Cardiac fibroblast (primary cell): ENCODE measurements at regions not wholly inside any gene's neighbourhood (a gene's known extent, or its start where the extent isn't known, plus 50 kb on each side); places are given as distances from the start of the nearest gene placed in this dataset.

Source experiments
- DNase-seq, 2 donors: peaks; one replicate each; pipeline versions ENCODE4 v3.0.0 to v3.0.0-alpha.2; 2010; ENCODE audit warnings: low read depth in 2 of 2
- H3K4me3 ChIP-seq, 2 donors: replicated peaks in 1 of 2; 1 replicate in 1 of 2; 2 replicates in 1 of 2; pipeline ENCODE4 v1.5.1; 2011; ENCODE audit warnings: low read depth in 2 of 2, low read length in 2 of 2, mild to moderate bottlenecking in 2 of 2, moderate library complexity in 1 of 2
- TF ChIP-seq, protein P1 (sequence below): IDR thresholded peaks from one replicate; pipeline ENCODE4 v1.5.1; 2011; ENCODE audit warnings: low read depth, mild to moderate bottlenecking, low read length, inconsistent platforms

DNA sequence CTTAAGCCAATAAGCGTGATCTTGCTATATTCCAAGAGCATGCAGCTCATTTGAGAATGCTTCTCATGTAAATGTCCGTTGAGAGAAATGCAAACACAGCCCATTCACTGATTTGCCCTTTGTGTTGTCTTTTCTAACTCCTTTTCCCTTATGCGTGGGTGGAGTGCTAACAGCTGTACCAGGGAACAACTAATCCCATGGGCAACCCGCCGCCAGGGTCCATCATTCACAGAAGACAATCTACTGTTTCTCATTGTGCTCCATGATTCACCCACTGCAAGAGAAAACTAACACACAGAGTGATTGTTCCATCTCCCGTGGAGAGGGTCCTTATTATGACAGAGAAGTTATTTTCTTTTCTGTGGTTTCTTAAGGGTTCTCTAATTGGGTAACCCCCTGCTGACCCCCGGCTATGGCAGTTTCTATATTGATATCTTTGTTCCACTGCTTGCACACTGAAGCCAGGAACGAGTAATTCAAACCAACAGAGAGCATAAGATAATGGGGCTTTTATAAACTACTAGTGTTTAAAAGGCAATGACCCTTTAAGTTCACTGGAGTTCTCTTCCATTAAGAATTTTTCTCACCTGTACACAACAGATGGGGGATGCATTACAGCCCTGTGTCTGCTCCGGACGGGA is 298.7 kb downstream of the BAMBI start:
- H3K4me3 ChIP-seq: no peak overlapping the region
- DNase-seq: peak; percentile 55 to 59
- TF ChIP-seq, protein P1, sequence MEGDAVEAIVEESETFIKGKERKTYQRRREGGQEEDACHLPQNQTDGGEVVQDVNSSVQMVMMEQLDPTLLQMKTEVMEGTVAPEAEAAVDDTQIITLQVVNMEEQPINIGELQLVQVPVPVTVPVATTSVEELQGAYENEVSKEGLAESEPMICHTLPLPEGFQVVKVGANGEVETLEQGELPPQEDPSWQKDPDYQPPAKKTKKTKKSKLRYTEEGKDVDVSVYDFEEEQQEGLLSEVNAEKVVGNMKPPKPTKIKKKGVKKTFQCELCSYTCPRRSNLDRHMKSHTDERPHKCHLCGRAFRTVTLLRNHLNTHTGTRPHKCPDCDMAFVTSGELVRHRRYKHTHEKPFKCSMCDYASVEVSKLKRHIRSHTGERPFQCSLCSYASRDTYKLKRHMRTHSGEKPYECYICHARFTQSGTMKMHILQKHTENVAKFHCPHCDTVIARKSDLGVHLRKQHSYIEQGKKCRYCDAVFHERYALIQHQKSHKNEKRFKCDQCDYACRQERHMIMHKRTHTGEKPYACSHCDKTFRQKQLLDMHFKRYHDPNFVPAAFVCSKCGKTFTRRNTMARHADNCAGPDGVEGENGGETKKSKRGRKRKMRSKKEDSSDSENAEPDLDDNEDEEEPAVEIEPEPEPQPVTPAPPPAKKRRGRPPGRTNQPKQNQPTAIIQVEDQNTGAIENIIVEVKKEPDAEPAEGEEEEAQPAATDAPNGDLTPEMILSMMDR: no peak

DNA sequence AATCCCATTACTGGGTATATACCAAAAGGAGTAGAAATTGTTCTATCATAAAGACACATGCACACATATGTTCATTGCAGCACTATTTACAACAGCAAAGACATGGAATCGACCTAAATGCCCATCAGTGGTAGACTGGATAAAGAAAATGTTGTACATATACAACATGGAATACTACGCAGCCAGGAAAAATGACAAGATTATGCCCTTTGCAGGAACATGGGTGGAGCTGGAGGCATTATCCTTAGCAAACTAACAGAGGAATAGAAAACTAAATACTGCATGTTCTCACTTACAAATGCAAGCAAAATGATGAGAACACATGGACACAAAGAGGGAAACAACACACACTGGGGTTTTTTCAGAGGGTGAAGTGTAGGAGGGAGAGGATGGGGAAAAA is 300.2 kb downstream of the BAMBI start:
- DNase-seq: no peak
- TF ChIP-seq, protein P1: no peak
- no peak overlapping the region for H3K4me3 ChIP-seq

DNA sequence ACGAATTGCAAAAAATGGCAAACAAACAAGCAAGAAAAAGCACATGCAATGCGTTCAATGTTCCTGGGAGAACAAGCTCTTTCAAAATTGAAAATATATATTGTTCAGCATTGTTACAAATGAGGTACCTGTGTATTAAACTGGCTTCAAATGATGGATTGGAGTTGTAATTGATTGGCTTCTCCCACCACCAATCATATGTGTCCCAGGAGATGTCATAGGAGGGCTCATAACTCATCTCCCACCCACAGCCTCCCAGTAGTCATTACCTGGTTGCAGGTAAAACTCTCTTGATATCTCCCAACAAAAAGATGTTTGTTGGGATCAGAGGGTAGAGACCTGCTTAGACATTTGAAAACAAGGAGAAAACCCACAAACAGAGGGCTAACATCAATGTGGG is 302.9 kb downstream of the BAMBI start:
- H3K4me3 ChIP-seq: no peak overlapping the region
- TF ChIP-seq, protein P1: no peak
- no peak for DNase-seq

GRCh38 chr10:28981007-28981406 is 303.7 kb downstream of the BAMBI start:
- H3K4me3 ChIP-seq: no peak overlapping the region
- DNase-seq: no peak
- TF ChIP-seq, protein P1: no peak

DNA sequence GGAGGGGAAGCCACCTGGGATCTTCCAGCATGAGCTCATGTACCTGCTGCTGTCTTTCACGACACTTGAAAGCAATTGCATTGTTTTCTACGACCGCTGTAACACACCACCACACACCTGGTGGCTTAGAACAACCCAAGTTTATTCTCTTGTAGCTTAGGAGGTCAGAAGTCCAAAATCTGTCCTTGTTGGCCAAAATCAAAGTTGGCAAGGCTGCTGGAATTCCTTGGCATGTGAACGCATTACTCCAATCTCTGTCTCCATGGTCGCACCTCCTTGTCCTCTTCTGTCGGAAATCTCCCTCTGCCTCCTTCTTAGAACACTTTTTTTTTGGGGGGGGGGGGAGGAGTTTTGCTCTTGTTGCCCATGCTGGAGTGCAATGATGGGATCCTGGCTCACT is 305.7 kb downstream of the BAMBI start:
- TF ChIP-seq, protein P1: no peak
- no peak overlapping the region for H3K4me3 ChIP-seq
- peak in 1 of 2 donors; percentile 36 for DNase-seq

DNA sequence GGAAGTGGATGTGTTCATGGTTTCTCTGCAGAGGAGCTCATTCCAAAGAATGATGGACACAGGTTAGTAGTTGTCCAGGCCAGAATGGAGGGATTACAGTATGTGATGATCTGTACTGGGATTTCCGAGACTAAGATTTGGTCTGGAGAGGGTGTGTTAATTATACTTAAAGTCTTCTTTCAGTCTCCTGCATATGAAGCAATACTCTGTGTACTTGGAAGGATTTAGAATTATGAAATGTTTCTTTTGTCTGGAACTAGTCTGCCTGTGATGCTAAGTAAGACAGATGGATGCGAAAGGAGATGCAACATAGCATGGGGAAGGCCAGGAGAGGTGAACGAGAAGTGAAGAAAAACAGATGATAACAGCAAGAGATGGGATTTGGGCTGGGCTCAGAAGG is 305.1 kb upstream of the LYZL1 start:
- peak; percentile 32 to 42 for DNase-seq
- H3K4me3 ChIP-seq: no peak overlapping the region
- TF ChIP-seq, protein P1: no peak

GRCh38 chr10:28984431-28984830 is 304.4 kb upstream of the LYZL1 start:
- TF ChIP-seq, protein P1: no peak
- DNase-seq: peak; percentile 93
- H3K4me3 ChIP-seq: no peak overlapping the region
